Testis (tissue), 2 donors: ENCODE measurements at regions not wholly inside any gene's neighbourhood (a gene's known extent, or its start where the extent isn't known, plus 50 kb on each side); places are given as distances from the start of the nearest gene placed in this dataset.

ENCODE experiments used
- DNase-seq: peaks from one replicate; pipeline ENCODE4 v3.0.0-alpha.2; 2019
- H3K27ac ChIP-seq, 2 donors: fragments of 200-600 bp; sonication (generic); one replicate each; pipeline ENCODE4 v1.5.1; 2019
- H3K27me3 ChIP-seq: fragments of 200-600 bp; sonication (generic); one replicate; pipeline ENCODE4 v1.5.1; 2019
- H3K36me3 ChIP-seq: fragments of 200-600 bp; sonication (generic); one replicate; pipeline ENCODE4 v1.5.1; 2017; ENCODE audit warnings: low read depth; ENCODE audit errors: missing control alignments
- H3K4me1 ChIP-seq: fragments of 200-600 bp; sonication (generic); one replicate; pipeline ENCODE4 v1.5.1; 2019
- H3K4me3 ChIP-seq, 2 donors: fragments of 200-600 bp; sonication (generic); one replicate each; pipeline ENCODE4 v1.5.1; 2017 to 2019
- H3K9me3 ChIP-seq: fragments of 200-600 bp; sonication (generic); one replicate; pipeline ENCODE4 v1.5.1; 2017
- POLR2A ChIP-seq: fragments of 450-650 bp; IDR thresholded peaks from one replicate; pipeline ENCODE4 v1.6.1; 2017; ENCODE audit warnings: antibody characterized with exemption, mild to moderate bottlenecking, moderate library complexity
- WGBS, 2 donors: methylation state at CpG; one replicate each; pipeline ENCODE4 v1.1.5; 2018; 5-methylcytosine and 5-hydroxymethylcytosine counted together
- intact Hi-C: fragments of 100-400 bp; cut with DNase I; formaldehyde crosslinking; loops from one replicate; pipeline ENCODE4 v1.15.1; 2023; ENCODE audit warnings: low total_unique reads
- TF ChIP-seq, protein P1 (sequence below), 3 experiments: fragments of 450-650 bp in 2 of 3; fragments of 200-600 bp in 1 of 3; sonication (generic) in 1 of 3; IDR thresholded peaks; one replicate each; pipeline ENCODE4 v1.5.1; 2016 to 2019; ENCODE audit warnings: antibody characterized with exemption in 3 of 3, mild to moderate bottlenecking in 2 of 3, moderate library complexity in 1 of 3

- DNase-seq: no peak
- H3K4me1 ChIP-seq: no peaks in the 10 kb centered on the region
- TF ChIP-seq POLR2A: no peak
- TF ChIP-seq, protein P1, sequence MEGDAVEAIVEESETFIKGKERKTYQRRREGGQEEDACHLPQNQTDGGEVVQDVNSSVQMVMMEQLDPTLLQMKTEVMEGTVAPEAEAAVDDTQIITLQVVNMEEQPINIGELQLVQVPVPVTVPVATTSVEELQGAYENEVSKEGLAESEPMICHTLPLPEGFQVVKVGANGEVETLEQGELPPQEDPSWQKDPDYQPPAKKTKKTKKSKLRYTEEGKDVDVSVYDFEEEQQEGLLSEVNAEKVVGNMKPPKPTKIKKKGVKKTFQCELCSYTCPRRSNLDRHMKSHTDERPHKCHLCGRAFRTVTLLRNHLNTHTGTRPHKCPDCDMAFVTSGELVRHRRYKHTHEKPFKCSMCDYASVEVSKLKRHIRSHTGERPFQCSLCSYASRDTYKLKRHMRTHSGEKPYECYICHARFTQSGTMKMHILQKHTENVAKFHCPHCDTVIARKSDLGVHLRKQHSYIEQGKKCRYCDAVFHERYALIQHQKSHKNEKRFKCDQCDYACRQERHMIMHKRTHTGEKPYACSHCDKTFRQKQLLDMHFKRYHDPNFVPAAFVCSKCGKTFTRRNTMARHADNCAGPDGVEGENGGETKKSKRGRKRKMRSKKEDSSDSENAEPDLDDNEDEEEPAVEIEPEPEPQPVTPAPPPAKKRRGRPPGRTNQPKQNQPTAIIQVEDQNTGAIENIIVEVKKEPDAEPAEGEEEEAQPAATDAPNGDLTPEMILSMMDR (IDR thresholded peaks at IDR 0.05): no peak
- H3K9me3 ChIP-seq: no peaks in the 10 kb centered on the region
- no peaks in the 10 kb centered on the region for H3K27me3 ChIP-seq
- WGBS, 2 donors: 73 to 91% methylated on average over 1 of the region's 1 CpG
- no peaks in the 10 kb centered on the region for H3K36me3 ChIP-seq
- intact Hi-C loops: no loop called here
- H3K4me3 ChIP-seq: no peak overlapping the region
- no peak overlapping the region for H3K27ac ChIP-seq
Measured at GRCh38 chr16:82313754-82314153, 143.7 kb upstream of the MPHOSPH6 start.

DNA sequence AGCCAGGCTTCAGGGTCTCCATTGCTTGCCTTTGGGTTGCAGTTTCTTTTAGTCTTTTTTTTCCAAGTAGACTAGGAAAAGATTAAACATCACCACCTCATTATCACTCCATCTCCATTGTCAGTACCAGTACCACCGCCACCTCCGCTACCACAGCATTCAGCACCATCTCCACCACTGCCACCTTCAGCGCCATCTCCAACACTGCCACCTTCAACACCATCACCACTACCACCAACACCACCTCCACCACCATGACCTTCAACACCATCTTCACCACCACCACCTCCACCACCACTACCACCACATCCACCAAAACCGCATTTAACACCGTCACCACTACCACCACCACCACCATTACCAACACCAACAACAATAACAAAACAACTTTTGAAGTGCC is 141.5 kb upstream of the MPHOSPH6 start:
- no peak for DNase-seq
- intact Hi-C loops: no loop called here
- TF ChIP-seq, protein P1 (IDR thresholded peaks at IDR 0.05): no peak
- no peak for TF ChIP-seq POLR2A
- H3K4me3 ChIP-seq: no peak overlapping the region
- no peaks in the 10 kb centered on the region for H3K4me1 ChIP-seq
- no peaks in the 10 kb centered on the region for H3K9me3 ChIP-seq
- H3K27ac ChIP-seq: no peak overlapping the region
- H3K36me3 ChIP-seq: no peaks in the 10 kb centered on the region
- no peaks in the 10 kb centered on the region for H3K27me3 ChIP-seq
- WGBS, 2 donors: 91 to 92% methylated on average over 5 of the region's 5 CpGs

- no peak for DNase-seq
- H3K27me3 ChIP-seq: no peaks in the 10 kb centered on the region
- TF ChIP-seq, protein P1 (IDR thresholded peaks at IDR 0.05): no peak
- TF ChIP-seq POLR2A: no peak
- peaks cover 2% of the 10 kb centered on the region for H3K4me1 ChIP-seq
- H3K27ac ChIP-seq: no peak overlapping the region
- H3K9me3 ChIP-seq: no peaks in the 10 kb centered on the region
- WGBS, 2 donors: 47 to 57% methylated on average over 9 to 17 of the region's 17 CpGs
- intact Hi-C loops: no loop called here
- H3K4me3 ChIP-seq: no peak overlapping the region
- H3K36me3 ChIP-seq: no peaks in the 10 kb centered on the region
Measured at GRCh38 chr16:82302042-82302727, 132.2 kb upstream of the MPHOSPH6 start.

DNA sequence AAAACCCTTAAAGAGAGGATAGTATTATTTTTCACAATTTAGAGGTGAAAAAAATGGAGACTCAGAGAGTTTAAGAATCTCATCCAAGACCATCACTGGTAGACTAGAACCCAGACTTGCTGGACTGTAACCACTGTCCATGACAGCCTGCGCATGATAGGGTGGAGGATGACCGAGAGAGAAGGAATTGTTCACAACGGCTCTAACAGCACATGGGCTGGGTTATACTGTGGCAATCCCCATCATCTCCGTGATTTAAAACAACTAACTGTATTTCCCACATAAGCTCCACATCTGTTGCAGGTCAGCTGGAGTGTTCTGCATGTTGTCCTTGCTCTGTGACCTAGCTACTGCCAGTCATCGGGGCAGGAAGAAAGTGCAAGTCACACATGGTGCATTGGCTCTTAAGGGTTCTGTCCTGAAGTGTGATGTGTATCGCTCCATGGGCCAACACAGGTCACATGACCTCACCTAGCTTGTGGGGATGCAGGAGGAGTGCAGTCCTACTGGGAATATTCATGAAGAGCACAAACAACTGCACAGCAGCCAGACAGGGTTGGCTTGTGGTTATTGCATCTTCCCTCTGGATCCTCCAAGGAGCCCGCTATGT is 131.2 kb upstream of the MPHOSPH6 start:
- H3K4me1 ChIP-seq: peaks cover 2% of the 10 kb centered on the region
- no peak for DNase-seq
- intact Hi-C loops: no loop called here
- H3K27ac ChIP-seq: no peak overlapping the region
- TF ChIP-seq POLR2A: no peak
- TF ChIP-seq, protein P1 (IDR thresholded peaks at IDR 0.05): no peak
- H3K27me3 ChIP-seq: no peaks in the 10 kb centered on the region
- no peak overlapping the region for H3K4me3 ChIP-seq
- H3K36me3 ChIP-seq: no peaks in the 10 kb centered on the region
- 77 to 86% methylated on average over 7 of the region's 7 CpGs for WGBS, 2 donors
- H3K9me3 ChIP-seq: no peaks in the 10 kb centered on the region
